Right lobe of liver (tissue), 4 donors: ENCODE measurements at regions not wholly inside any gene's neighbourhood (a gene's known extent, or its start where the extent isn't known, plus 50 kb on each side); places are given as distances from the start of the nearest gene placed in this dataset.

Experiments used
- POLR2A ChIP-seq: fragments of 450-650 bp; IDR thresholded peaks from one replicate; pipeline ENCODE4 v1.6.1; 2017; ENCODE audit warnings: antibody characterized with exemption, mild to moderate bottlenecking
- TF ChIP-seq, protein P1 (sequence below), 4 donors: fragments of 200-600 bp in 3 of 4; fragments of 450-650 bp in 1 of 4; IDR thresholded peaks; one replicate each; pipeline versions ENCODE4 v1.5.1 to v1.8.0; 2016 to 2022; ENCODE audit warnings: antibody characterized with exemption in 4 of 4, mild to moderate bottlenecking in 2 of 4
- donor health status: DM: no; HTN: no; CAD: no.
- donor health status: DM: no; HTN: no; CAD: no.
- donor health status: DM: no; HTN: yes; CAD: no.

DNA sequence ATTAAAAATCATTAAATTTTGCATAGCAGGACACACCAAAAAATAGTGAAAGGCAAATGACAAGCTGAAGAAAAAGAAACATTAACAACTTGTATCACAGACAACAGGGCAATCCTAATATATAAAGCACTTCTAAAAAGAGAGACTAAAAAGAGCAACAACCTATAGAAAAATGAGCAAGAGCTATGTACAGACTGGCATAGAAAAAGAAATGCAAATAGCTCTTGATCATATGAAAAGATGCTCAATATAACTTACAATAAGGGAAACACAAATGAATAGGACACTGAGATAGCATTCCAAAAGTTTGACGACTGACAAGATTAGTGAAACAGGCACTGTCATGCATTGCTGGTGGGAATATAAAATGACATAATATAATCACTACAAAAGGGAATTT, 235.9 kb downstream of the SEC61B start:
- no peak for TF ChIP-seq POLR2A
- TF ChIP-seq, protein P1, sequence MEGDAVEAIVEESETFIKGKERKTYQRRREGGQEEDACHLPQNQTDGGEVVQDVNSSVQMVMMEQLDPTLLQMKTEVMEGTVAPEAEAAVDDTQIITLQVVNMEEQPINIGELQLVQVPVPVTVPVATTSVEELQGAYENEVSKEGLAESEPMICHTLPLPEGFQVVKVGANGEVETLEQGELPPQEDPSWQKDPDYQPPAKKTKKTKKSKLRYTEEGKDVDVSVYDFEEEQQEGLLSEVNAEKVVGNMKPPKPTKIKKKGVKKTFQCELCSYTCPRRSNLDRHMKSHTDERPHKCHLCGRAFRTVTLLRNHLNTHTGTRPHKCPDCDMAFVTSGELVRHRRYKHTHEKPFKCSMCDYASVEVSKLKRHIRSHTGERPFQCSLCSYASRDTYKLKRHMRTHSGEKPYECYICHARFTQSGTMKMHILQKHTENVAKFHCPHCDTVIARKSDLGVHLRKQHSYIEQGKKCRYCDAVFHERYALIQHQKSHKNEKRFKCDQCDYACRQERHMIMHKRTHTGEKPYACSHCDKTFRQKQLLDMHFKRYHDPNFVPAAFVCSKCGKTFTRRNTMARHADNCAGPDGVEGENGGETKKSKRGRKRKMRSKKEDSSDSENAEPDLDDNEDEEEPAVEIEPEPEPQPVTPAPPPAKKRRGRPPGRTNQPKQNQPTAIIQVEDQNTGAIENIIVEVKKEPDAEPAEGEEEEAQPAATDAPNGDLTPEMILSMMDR (IDR thresholded peaks at IDR 0.05), result no peak
